Suprapubic skin (tissue), 4 donors: ENCODE measurements at regions not wholly inside any gene's neighbourhood (a gene's known extent, or its start where the extent isn't known, plus 50 kb on each side); places are given as distances from the start of the nearest gene placed in this dataset.

Experiments used
- POLR2A ChIP-seq, 2 donors: fragments of 450-650 bp; IDR thresholded peaks; one replicate each; pipeline ENCODE4 v1.6.1; 2017; ENCODE audit warnings: antibody characterized with exemption in 2 of 2, mild to moderate bottlenecking in 2 of 2, moderate library complexity in 2 of 2
- POLR2AphosphoS5 ChIP-seq, 3 donors: sonication (generic); formaldehyde crosslinking; IDR thresholded peaks; one replicate each; pipeline ENCODE4 v1.6.1; 2017; ENCODE audit warnings: antibody characterized with exemption in 3 of 3
- TF ChIP-seq, protein P1 (sequence below), 2 donors: fragments of 200-600 bp in 1 of 2; fragments of 450-650 bp in 1 of 2; sonication (generic) in 1 of 2; IDR thresholded peaks; one replicate each; pipeline ENCODE4 v1.5.1; 2016 to 2019; ENCODE audit warnings: antibody characterized with exemption in 2 of 2, mild to moderate bottlenecking in 1 of 2, moderate library complexity in 1 of 2

DNA sequence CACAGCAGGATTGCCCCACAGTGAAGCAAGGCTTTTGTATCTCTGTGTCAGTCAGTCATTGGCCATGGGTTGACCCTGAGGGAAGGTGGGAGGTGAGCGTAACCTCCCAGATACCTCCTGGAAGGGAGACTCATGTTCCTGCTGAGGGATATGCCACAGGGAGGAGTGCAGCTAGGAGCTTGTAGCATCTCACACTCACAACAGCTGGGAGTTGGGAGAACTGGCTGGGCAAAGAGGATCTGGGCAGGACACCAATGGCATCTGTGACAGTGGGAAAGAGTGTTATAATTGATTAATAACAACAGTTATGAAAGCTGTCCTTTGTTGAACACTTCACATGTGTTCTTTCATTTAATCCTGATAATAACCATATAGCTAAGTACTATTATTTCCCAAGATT, 171.0 kb downstream of the TLE3 start:
- TF ChIP-seq POLR2AphosphoS5 (IDR thresholded peaks at IDR 0.05): no peak
- TF ChIP-seq, protein P1, sequence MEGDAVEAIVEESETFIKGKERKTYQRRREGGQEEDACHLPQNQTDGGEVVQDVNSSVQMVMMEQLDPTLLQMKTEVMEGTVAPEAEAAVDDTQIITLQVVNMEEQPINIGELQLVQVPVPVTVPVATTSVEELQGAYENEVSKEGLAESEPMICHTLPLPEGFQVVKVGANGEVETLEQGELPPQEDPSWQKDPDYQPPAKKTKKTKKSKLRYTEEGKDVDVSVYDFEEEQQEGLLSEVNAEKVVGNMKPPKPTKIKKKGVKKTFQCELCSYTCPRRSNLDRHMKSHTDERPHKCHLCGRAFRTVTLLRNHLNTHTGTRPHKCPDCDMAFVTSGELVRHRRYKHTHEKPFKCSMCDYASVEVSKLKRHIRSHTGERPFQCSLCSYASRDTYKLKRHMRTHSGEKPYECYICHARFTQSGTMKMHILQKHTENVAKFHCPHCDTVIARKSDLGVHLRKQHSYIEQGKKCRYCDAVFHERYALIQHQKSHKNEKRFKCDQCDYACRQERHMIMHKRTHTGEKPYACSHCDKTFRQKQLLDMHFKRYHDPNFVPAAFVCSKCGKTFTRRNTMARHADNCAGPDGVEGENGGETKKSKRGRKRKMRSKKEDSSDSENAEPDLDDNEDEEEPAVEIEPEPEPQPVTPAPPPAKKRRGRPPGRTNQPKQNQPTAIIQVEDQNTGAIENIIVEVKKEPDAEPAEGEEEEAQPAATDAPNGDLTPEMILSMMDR (IDR thresholded peaks at IDR 0.05): no peak
- TF ChIP-seq POLR2A (IDR thresholded peaks at IDR 0.05): no peak
